ENCODE measurements at regions not wholly inside any gene's neighbourhood (a gene's known extent, or its start where the extent isn't known, plus 50 kb on each side); places are given as distances from the start of the nearest gene placed in this dataset.

- Histone ChIP-seq H3K4me3 (no peak overlapping the region), H3K4me1 (ENCODE audit: low read depth) (no peaks in the 10 kb centered on the region), H3K36me3 (ENCODE audit: low read depth) (no peaks in the 10 kb centered on the region), H3K9me3 (no peaks in the 10 kb centered on the region)
- ATAC-seq (no peak), DNase-seq (no peak)
- intact Hi-C loops (cut with DNase I, micrococcal nuclease): no loop called here
- TF ChIP-seq CTCF (IDR thresholded peaks at IDR 0.05): no peak
These were observed 87.9 kb downstream of the MATN1 start for GRCh38 chr1:30635391-30635975.

GRCh38 chr1:30634507-30634906, 88.9 kb downstream of the MATN1 start:
- no peaks in the 10 kb centered on the region for H3K36me3 ChIP-seq (ENCODE audit: low read depth)
- DNase-seq: no peak
- no peaks in the 10 kb centered on the region for H3K4me1 ChIP-seq (ENCODE audit: low read depth)
- ATAC-seq: no peak
- H3K9me3 ChIP-seq: no peaks in the 10 kb centered on the region
- no peak overlapping the region for H3K4me3 ChIP-seq
- no peak for TF ChIP-seq CTCF (IDR thresholded peaks at IDR 0.05)
- intact Hi-C loops (cut with DNase I, micrococcal nuclease): no loop called here

- no peak overlapping the region for H3K4me3 ChIP-seq
- H3K9me3 ChIP-seq: no peaks in the 10 kb centered on the region
- H3K36me3 ChIP-seq (ENCODE audit: low read depth): no peaks in the 10 kb centered on the region
- ATAC-seq (no peak), DNase-seq (no peak)
- no peaks in the 10 kb centered on the region for H3K4me1 ChIP-seq (ENCODE audit: low read depth)
- intact Hi-C loops (cut with DNase I, micrococcal nuclease): no loop called here
- TF ChIP-seq CTCF (IDR thresholded peaks at IDR 0.05): no peak
These were observed 90.1 kb downstream of the MATN1 start for GRCh38 chr1:30633294-30633693.

GRCh38 chr1:30632481-30632880, 90.9 kb downstream of the MATN1 start:
- no peaks in the 10 kb centered on the region for H3K36me3 ChIP-seq (ENCODE audit: low read depth)
- no peaks in the 10 kb centered on the region for H3K4me1 ChIP-seq (ENCODE audit: low read depth)
- no peak for TF ChIP-seq CTCF (IDR thresholded peaks at IDR 0.05)
- intact Hi-C loops (cut with DNase I, micrococcal nuclease): no loop called here
- peaks cover 3% of the 10 kb centered on the region for H3K9me3 ChIP-seq
- no peak overlapping the region for H3K4me3 ChIP-seq
- ATAC-seq (no peak), DNase-seq (no peak)

- no peak for ATAC-seq
- Histone ChIP-seq H3K36me3 (ENCODE audit: low read depth) (no peaks in the 10 kb centered on the region), H3K9me3 (peaks cover 11% of the 10 kb centered on the region), H3K4me1 (ENCODE audit: low read depth) (no peaks in the 10 kb centered on the region), H3K4me3 (no peak overlapping the region)
- intact Hi-C loops (cut with DNase I, micrococcal nuclease): no loop called here
- no peak for TF ChIP-seq CTCF (IDR thresholded peaks at IDR 0.05)
- no peak for DNase-seq
These were observed 91.7 kb downstream of the MATN1 start for GRCh38 chr1:30631700-30632099.

GRCh38 chr1:30629501-30629900, 93.9 kb downstream of the MATN1 start:
- DNase-seq: no peak
- Histone ChIP-seq H3K4me1 (ENCODE audit: low read depth) (no peaks in the 10 kb centered on the region), H3K36me3 (ENCODE audit: low read depth) (no peaks in the 10 kb centered on the region), H3K9me3 (peaks cover 13% of the 10 kb centered on the region), H3K4me3 (no peak overlapping the region)
- intact Hi-C loops (cut with DNase I, micrococcal nuclease): no loop called here
- TF ChIP-seq CTCF (IDR thresholded peaks at IDR 0.05): no peak
- no peak for ATAC-seq

Data from mucosa of descending colon (tissue), 3 donors.